ENCODE measurements at regions not wholly inside any gene's neighbourhood (a gene's known extent, or its start where the extent isn't known, plus 50 kb on each side); places are given as distances from the start of the nearest gene placed in this dataset.
"Not testable (repeated sequence)": the region's sequence is repeated elsewhere in the genome, so short reads cannot be mapped to it uniquely, and the experiment has no call there.

- DNase-seq = no peak
Observed at GRCh38 chr2:183666031-183666430, 541.8 kb downstream of the NUP35 start.

GRCh38 chr2:183671233-183671632 lies 547.0 kb downstream of the NUP35 start:
- DNase-seq = no peak

DNA sequence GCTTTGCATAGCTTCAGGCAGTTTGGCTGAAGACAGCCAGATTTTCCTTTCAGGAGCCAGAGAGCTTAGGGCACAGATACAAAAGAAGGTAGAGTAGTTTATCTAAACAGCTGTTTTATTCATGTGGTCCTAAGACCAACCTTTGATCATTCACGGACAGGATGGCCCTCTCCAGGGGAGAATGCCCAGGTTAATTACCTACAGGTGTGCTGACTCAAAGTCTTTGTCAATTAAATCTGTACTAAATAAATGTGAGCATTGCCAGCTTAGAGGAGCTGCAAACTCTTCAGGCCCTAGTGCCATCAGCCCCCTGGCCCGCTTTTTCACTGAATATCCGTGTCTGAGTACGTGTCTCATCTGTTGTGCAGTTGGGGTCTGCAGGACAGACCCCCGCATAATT lies 554.7 kb downstream of the NUP35 start:
- DNase-seq = no peak

DNA sequence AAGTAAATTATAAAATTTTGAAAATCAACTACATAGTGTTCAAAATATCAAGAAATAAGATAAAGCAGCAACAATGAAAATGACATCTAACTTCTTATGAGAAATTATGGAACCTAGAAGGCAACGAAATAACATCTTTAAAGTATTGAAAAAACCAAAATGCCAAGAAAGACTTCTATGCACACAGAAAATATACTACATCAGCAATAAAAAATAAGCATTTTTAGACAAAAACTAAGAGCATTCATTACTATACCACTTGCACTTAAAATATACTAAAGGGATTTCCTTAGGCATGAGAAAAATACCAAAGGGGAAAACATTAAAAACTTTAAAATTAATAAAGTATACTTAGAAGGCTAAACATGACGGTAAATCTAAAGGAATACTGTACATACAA lies 556.3 kb downstream of the NUP35 start:
- no peak for DNase-seq

- no peak for DNase-seq
Observed at GRCh38 chr2:183684686-183685085, 560.4 kb downstream of the NUP35 start.

- DNase-seq = no peak
Observed at GRCh38 chr2:183696028-183696427, 571.8 kb downstream of the NUP35 start.

GRCh38 chr2:183709829-183710228 lies 585.6 kb downstream of the NUP35 start:
- no peak for DNase-seq

DNA sequence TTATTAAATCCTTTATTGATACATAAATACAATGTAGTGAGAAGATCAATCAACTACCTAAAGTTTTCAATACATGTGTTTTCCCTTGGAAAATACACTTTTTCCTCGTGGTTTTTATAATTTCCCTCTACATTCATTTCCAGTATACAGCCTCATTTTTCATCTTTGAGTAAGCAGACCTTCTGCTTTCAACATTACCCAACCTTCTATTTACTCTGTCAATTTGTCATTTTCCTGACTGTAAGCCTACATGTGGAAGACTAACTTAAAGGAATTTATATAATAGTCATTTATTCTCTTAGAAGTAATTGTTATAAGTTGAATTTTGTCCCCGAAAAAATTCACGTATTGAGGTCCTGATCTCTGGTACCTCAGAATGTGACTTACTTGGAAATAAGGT lies 594.0 kb downstream of the NUP35 start:
- no peak for DNase-seq

DNA sequence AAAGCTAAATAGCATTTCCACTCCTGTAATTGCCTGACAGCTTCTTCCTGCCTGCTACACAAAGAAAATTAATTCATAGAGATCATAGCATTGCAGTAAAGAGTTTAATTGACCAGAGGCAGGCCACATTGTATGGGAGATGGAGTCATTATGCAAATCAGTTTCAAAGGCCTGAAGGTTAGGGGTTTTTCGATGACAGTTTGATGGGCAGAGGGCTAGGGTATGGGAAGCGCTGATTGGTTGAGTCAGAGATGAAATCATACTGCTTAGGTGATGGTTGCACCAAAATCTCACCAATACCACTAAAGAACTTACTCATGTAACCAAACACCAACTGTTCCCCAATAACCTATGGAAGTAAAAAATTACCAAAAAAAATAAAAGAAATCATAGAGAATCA lies 599.0 kb downstream of the NUP35 start:
- DNase-seq = no peak

- DNase-seq = no peak
Observed at GRCh38 chr2:183729380-183729779, 605.1 kb downstream of the NUP35 start.

GRCh38 chr2:183740241-183740640 lies 616.0 kb downstream of the NUP35 start:
- DNase-seq = no peak

DNA sequence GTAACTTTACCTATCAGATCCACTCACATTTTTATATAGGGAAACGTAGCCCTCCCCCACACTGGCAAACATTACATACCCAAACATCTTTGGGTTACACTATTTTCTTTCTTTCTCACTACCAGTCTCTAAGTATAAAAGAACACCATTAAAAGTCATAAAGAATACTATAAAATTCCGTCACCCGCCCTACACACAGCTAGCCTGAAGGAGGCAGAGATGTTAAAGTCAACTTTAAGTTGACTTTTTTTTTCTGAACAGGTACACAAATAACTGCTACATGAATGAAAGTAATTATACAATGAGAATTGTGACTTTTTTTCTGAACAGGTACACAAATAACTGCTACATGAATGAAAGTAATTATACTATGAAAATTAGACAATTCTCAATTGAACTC lies 628.3 kb downstream of the NUP35 start:
- DNase-seq = no peak

DNA sequence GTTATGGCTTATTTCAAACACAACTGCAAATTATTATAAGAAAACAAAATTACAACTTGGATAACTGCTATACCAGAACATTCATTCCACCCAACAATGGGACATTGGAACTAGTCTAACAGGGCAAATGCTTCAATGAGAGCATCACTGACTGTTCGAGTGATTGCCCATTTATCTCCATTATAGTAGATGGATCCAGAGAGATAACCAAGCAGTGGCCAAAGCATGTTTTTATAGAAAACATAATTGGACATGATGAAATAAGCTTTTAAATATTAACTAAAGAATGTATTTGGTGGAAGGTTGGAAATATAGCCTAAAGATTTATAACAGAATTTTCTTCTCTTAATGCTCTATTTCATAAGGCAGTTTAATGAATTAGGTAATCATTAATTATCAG lies 634.8 kb downstream of the NUP35 start:
- no peak for DNase-seq

GRCh38 chr2:183773775-183774174 lies 649.5 kb downstream of the NUP35 start:
- DNase-seq = no peak

GRCh38 chr2:183780072-183780471 lies 655.8 kb downstream of the NUP35 start:
- DNase-seq = no peak

GRCh38 chr2:183782436-183782835 lies 658.2 kb downstream of the NUP35 start:
- no peak for DNase-seq

- DNase-seq = not testable (repeated sequence)
Observed at GRCh38 chr2:183788796-183789195, 664.6 kb downstream of the NUP35 start.

- not testable (repeated sequence) for DNase-seq
Observed at GRCh38 chr2:183792165-183792924, 668.1 kb downstream of the NUP35 start.

- no peak for DNase-seq
Observed at GRCh38 chr2:183798535-183798934, 674.3 kb downstream of the NUP35 start.

DNA sequence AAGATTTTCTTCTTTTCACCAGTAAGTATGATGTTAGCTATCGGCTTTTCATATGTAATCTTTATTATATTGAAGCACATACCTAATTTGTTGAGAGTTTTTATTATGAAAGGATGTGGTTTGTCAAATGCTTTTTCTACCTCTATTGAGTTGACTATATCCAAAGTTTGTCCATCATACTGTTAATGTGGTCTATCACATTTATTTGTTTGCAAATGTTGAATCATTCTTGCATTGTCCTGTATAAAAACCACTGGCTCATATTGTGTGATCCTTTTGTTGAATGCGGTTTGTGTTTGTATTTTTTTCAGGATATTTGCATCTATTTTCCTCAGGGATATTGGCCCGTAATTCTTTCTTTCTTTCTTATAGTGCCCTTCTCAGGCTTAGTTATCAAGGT lies 675.5 kb downstream of the NUP35 start:
- DNase-seq = no peak

DNA sequence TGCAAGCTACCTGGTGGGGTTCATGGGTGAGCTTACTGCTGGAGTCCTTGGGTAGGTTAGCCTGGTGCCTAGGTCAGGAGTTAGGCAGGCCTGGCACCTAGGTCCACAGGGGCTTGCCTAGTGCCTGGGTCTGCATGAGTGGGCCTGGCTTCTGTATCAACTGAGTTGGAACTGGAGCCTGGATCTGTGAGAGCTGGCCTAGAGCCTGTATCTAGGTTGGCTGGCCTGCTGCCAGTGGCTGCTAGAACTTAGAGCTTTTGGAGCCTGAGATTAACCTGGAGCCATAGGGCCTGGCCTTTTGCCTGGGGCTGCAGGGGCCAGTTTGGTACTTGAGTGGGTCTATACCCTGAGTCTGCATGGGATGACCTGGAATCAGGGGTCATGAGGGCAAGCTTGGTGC lies 679.4 kb downstream of the NUP35 start:
- DNase-seq = no peak

GRCh38 chr2:183807870-183808269 lies 683.6 kb downstream of the NUP35 start:
- no peak for DNase-seq

DNA sequence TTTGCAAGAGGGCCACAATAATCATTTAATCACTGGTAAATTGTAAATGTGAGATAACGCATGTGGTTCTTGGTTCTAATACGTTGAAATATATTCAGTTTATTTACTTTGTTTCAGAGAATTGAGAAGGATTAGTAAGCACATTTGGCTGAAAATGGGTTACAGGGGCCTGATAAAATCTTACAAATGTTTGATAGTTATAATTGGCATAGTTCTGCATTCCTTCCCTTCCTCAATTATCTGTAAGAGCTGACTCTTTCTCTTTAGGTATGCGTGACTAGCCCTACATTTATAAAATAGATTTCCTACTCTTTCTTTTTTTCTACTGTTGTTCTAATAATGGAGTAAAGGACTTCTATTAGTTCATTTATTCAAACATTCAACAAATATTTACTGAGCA lies 685.2 kb downstream of the NUP35 start:
- no peak for DNase-seq

GRCh38 chr2:183811281-183811680 lies 687.0 kb downstream of the NUP35 start:
- no peak for DNase-seq

GRCh38 chr2:183812091-183812490 lies 687.8 kb downstream of the NUP35 start:
- no peak for DNase-seq
